ENCODE measurements at regions not wholly inside any gene's neighbourhood (a gene's known extent, or its start where the extent isn't known, plus 50 kb on each side); places are given as distances from the start of the nearest gene placed in this dataset.

GRCh38 chrX:6924443-6925077, 223.0 kb upstream of the STS start:
- no peak for TF ChIP-seq CTCF (optimal IDR thresholded peaks at IDR 0.05 in 1 of 3, IDR thresholded peaks at IDR 0.05 in 1 of 3, conservative IDR thresholded peaks at IDR 0.05 in 1 of 3; ENCODE audit: extremely low read depth in 1 of 3, insufficient read depth in 2 of 3, low read length in 3 of 3)
- TF ChIP-seq EZH2 (IDR thresholded peaks at IDR 0.05; ENCODE audit: low read length): no peak

Measured in keratinocyte (primary cell).